IgD-negative memory B cell (primary cell): ENCODE measurements at regions not wholly inside any gene's neighbourhood (a gene's known extent, or its start where the extent isn't known, plus 50 kb on each side); places are given as distances from the start of the nearest gene placed in this dataset.
A peak's percentile ranks its signal among the peaks of the same experiment; 100 is the strongest.
"Not testable (repeated sequence)": the region's sequence is repeated elsewhere in the genome, so short reads cannot be mapped to it uniquely, and the experiment has no call there.

Experiments
- H3K27ac Mint-ChIP-seq, 3 donors: one replicate each; pipeline ENCODE4 v1.8.0; 2020 to 2022; ENCODE audit warnings: mild to moderate bottlenecking in 3 of 3, mixed read lengths in 3 of 3, moderate library complexity in 1 of 3
- H3K27me3 Mint-ChIP-seq: one replicate; pipeline ENCODE4 v1.8.0; 2021; ENCODE audit warnings: mixed read lengths
- H3K36me3 Mint-ChIP-seq: one replicate; pipeline ENCODE4 v1.8.0; 2020; ENCODE audit warnings: mild to moderate bottlenecking, mixed read lengths
- H3K4me1 Mint-ChIP-seq, 3 donors: one replicate each; pipeline ENCODE4 v1.8.0; 2020 to 2022; ENCODE audit warnings: mixed read lengths in 3 of 3, mild to moderate bottlenecking in 1 of 3
- H3K4me3 Mint-ChIP-seq, 4 donors: one replicate each; pipeline ENCODE4 v1.8.0; 2020 to 2022; ENCODE audit warnings: mild to moderate bottlenecking in 4 of 4, mixed read lengths in 4 of 4, moderate library complexity in 3 of 4
- H3K9me3 Mint-ChIP-seq, 3 donors: one replicate each; pipeline ENCODE4 v1.8.0; 2020 to 2021; ENCODE audit warnings: mixed read lengths in 3 of 3, mild to moderate bottlenecking in 1 of 3

GRCh38 chr2:230593765-230594164, 118.9 kb upstream of the CAB39 start:
- H3K4me1 Mint-ChIP-seq: peaks cover 60 to 86% (median 80%) of the 10 kb centered on the region in 3 donors
- no peaks in the 10 kb centered on the region for H3K27me3 Mint-ChIP-seq
- peaks cover 4% of the 10 kb centered on the region for H3K36me3 Mint-ChIP-seq
- H3K4me3 Mint-ChIP-seq: peak overlapping the region in 2 of 4 donors; percentile 19 to 23
- peak overlapping the region in 2 of 3 donors; percentile 31 to 86 for H3K27ac Mint-ChIP-seq
- peaks cover 2 to 10% (median 4%) of the 10 kb centered on the region in 3 donors for H3K9me3 Mint-ChIP-seq

DNA sequence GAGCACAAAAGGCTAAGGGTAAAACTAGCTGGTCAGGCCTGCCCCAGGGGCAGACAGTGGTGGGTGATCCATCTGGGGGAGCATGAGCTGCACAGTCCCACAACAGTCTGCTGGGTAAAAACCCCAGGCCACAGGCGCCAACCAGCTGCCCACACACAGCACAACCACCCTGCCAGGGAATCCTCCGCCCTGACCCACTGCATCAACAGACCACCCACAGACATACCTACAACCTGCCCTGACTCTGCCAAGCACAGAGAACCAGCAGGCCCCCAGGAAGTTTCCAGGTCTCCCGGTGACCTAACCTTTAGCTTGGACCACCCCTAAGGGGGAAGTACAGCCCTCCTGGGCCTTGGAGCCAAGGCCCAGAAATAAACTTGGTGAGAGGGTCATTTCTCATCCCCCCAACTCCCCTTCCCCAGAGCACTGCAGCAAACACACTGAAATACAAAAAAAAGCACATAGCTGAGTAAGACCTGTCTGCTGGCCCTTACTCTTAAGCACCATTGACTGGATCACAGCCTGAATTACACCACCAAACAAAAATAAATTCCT, 118.3 kb upstream of the CAB39 start:
- H3K4me1 Mint-ChIP-seq: peaks cover 56 to 85% (median 78%) of the 10 kb centered on the region in 3 donors
- no peaks in the 10 kb centered on the region for H3K27me3 Mint-ChIP-seq
- peak overlapping the region; percentile 12 to 86 (median 85) for H3K27ac Mint-ChIP-seq
- H3K36me3 Mint-ChIP-seq: peaks cover 4% of the 10 kb centered on the region
- peak overlapping the region in 3 of 4 donors; percentile 18 to 66 (median 23) for H3K4me3 Mint-ChIP-seq
- peaks cover 2 to 10% (median 4%) of the 10 kb centered on the region in 3 donors for H3K9me3 Mint-ChIP-seq

DNA sequence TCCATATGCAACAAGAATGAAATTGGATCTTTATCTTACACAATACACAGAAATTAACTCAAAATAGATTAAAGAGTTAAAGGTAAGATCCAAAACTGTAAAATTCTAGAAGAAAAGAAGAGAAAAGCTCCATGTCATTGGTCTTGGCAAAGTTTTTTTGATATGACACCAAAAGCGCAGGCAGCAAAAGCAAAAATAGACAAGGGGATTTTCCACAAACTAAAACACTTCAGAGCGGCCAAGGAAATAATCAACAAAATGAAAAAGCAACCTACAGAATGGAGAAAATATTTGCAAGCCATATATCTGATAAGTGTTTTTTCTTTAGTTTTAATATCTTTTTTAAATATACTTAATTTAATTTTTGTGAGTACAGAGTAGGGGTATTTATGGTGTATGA, 112.8 kb upstream of the CAB39 start:
- peak overlapping the region; percentile 31 to 99 (median 96) for H3K27ac Mint-ChIP-seq
- peaks cover 62 to 69% (median 66%) of the 10 kb centered on the region in 3 donors for H3K4me1 Mint-ChIP-seq
- H3K4me3 Mint-ChIP-seq: peak overlapping the region in 2 of 4 donors; percentile 59 to 61
- peaks cover 7% of the 10 kb centered on the region for H3K36me3 Mint-ChIP-seq
- H3K27me3 Mint-ChIP-seq: no peaks in the 10 kb centered on the region
- peaks cover 4 to 8% (median 5%) of the 10 kb centered on the region in 3 donors for H3K9me3 Mint-ChIP-seq

GRCh38 chr2:230600285-230600684, 112.4 kb upstream of the CAB39 start:
- peak overlapping the region; percentile 96 to 99 (median 97) for H3K27ac Mint-ChIP-seq
- H3K9me3 Mint-ChIP-seq: peaks cover 8 to 13% (median 8%) of the 10 kb centered on the region in 3 donors
- H3K36me3 Mint-ChIP-seq: peaks cover 9% of the 10 kb centered on the region
- no peaks in the 10 kb centered on the region for H3K27me3 Mint-ChIP-seq
- H3K4me1 Mint-ChIP-seq: peaks cover 63 to 68% (median 68%) of the 10 kb centered on the region in 3 donors
- H3K4me3 Mint-ChIP-seq: peak overlapping the region; percentile 58 to 91 (median 62)

- Mint-ChIP-seq H3K27me3 (no peaks in the 10 kb centered on the region), H3K4me1 (peaks cover 62 to 68% (median 64%) of the 10 kb centered on the region in 3 donors), H3K9me3 (peaks cover 8 to 18% (median 11%) of the 10 kb centered on the region in 3 donors), H3K36me3 (peaks cover 9% of the 10 kb centered on the region), H3K27ac (peak overlapping the region; percentile 96 to 99 (median 97)), H3K4me3 (peak overlapping the region; percentile 58 to 91 (median 73))
These were observed 111.8 kb upstream of the CAB39 start for GRCh38 chr2:230600881-230601280.

DNA sequence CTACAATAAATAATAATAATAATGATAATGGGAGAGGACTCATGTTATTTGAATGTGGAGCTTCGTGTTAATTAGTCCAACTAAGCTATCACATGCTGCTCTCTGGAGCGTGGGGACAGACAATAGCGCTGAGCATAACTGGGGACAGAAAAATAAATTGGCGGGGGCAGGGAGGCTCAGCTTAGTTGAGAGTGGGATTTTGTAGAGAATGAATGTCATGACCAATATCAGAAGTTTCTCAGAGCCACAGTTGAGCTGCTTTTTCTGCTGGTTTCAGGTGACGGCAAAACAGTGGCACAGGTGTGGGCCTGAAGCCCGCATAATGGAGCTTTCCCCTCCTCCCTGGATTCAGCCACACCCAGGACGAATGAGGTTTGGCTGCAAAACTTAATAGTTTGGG, 111.1 kb upstream of the CAB39 start:
- Mint-ChIP-seq H3K9me3 (peaks cover 10 to 19% (median 14%) of the 10 kb centered on the region in 3 donors), H3K4me1 (peaks cover 63 to 69% (median 65%) of the 10 kb centered on the region in 3 donors), H3K27me3 (no peaks in the 10 kb centered on the region), H3K27ac (peak overlapping the region; percentile 94 to 99 (median 96)), H3K36me3 (peaks cover 9% of the 10 kb centered on the region), H3K4me3 (peak overlapping the region in 3 of 4 donors; percentile 61 to 91 (median 85))

DNA sequence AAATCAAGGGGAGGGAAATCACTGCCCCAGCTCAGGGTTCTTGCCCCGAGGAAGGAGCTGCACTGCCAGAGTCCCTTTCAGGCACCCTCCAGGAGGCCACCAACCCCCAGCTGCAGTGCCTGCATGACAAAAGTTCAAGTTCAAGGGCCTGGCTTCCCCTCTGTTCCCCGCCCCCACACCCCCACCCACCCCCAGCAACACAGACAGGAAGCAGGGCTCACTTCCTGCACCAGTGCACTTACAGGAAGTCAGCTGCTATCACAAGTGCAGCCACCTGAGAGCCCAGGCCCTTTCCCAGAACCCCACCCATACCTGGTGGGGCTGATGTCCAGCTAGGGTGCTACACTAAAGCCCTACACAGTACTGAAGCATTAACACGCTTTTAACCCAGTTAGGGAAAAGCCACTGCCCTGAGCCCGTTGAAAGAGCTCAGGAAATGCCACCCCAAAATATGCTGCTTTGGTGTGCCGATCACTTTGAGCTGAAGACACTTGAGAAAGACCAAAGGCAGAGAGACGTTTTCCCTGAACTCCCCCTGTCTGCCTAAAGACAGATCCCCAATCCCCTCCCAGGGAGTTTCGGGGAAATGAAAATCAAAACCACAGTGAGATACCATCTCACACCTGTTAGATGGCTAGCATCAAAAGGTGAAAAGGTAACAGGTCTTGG, 109.9 kb upstream of the CAB39 start:
- H3K27me3 Mint-ChIP-seq: no peaks in the 10 kb centered on the region
- H3K4me1 Mint-ChIP-seq: peaks cover 61 to 69% (median 65%) of the 10 kb centered on the region in 3 donors
- H3K4me3 Mint-ChIP-seq: peak overlapping the region; percentile 69 to 97 (median 84)
- H3K36me3 Mint-ChIP-seq: peaks cover 7% of the 10 kb centered on the region
- H3K27ac Mint-ChIP-seq: peak overlapping the region; percentile 96 to 99 (median 99)
- H3K9me3 Mint-ChIP-seq: peaks cover 14 to 18% (median 16%) of the 10 kb centered on the region in 3 donors

DNA sequence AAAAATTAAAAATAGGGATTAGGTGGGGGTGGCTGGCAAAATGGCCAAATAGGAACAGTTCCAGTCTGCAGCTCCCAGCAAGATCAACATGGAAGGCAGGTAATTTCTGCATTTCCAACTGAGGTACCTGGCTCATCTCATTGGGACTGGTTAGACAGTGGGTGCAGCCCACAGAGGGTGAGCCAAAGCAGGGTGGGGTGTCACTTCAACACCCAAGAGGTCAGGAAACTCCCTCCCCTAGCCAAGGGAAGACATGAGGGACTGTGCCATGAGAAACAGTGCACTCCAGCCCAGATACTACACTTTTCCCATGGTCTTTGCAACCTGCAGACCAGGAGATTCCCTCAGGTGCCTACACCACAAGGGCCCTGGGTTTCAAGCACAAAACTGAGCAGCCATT, 109.3 kb upstream of the CAB39 start:
- Mint-ChIP-seq H3K36me3 (peaks cover 10% of the 10 kb centered on the region), H3K27ac (peak overlapping the region; percentile 96 to 99 (median 99)), H3K4me1 (peaks cover 59 to 67% (median 65%) of the 10 kb centered on the region in 3 donors), H3K9me3 (peaks cover 14 to 17% (median 16%) of the 10 kb centered on the region in 3 donors), H3K4me3 (peak overlapping the region in 3 of 4 donors; percentile 82 to 97 (median 86))
- H3K27me3 Mint-ChIP-seq: not testable (repeated sequence)

GRCh38 chr2:230604158-230604557, 108.5 kb upstream of the CAB39 start:
- Mint-ChIP-seq H3K36me3 (peaks cover 10% of the 10 kb centered on the region), H3K4me1 (peaks cover 60 to 68% (median 68%) of the 10 kb centered on the region in 3 donors), H3K9me3 (peaks cover 14 to 20% (median 18%) of the 10 kb centered on the region in 3 donors), H3K4me3 (peak overlapping the region in 3 of 4 donors; percentile 82 to 97 (median 85)), H3K27ac (peak overlapping the region; percentile 96 to 99 (median 99))
- not testable (repeated sequence) for H3K27me3 Mint-ChIP-seq

GRCh38 chr2:230614040-230614439, 98.6 kb upstream of the CAB39 start:
- H3K4me3 Mint-ChIP-seq: peak overlapping the region in 3 of 4 donors; percentile 33 to 92 (median 65)
- H3K36me3 Mint-ChIP-seq: no peaks in the 10 kb centered on the region
- peak overlapping the region; percentile 53 to 85 (median 65) for H3K27ac Mint-ChIP-seq

DNA sequence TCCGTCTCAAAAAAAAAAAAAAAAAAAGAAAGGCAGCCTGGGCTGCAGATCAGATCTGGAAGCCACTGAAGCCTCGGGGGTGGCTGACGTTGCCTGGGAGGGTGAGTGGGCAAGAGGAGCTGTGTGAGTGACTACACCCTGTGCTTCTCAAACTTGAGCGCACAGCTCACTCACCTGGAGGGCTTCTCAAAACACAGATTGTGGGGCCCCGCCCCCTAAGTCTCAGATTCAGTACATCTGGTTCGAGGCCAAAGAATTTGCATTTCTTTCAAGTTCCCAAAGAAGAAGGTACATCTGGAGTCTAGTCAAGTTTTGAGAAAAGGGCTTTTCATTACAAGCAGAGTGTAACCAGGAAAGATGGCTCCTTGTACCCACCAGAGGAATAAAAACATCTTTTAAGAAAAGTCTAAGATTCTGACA, 97.7 kb upstream of the CAB39 start:
- Mint-ChIP-seq H3K9me3 (no peaks in the 10 kb centered on the region), H3K4me3 (peak overlapping the region; percentile 68 to 92 (median 72)), H3K27me3 (no peaks in the 10 kb centered on the region), H3K4me1 (peaks cover 17 to 30% (median 28%) of the 10 kb centered on the region in 3 donors), H3K36me3 (no peaks in the 10 kb centered on the region), H3K27ac (peak overlapping the region; percentile 65 to 85 (median 78))

More at GRCh38 chr2:230614040-230614439, 98.6 kb upstream of the CAB39 start:
- Mint-ChIP-seq H3K4me1 (peaks cover 23 to 36% (median 34%) of the 10 kb centered on the region in 3 donors), H3K9me3 (peaks cover 2 to 7% (median 4%) of the 10 kb centered on the region in 3 donors), H3K27me3 (no peaks in the 10 kb centered on the region)

GRCh38 chr2:230617256-230617706, 95.4 kb upstream of the CAB39 start:
- not testable (repeated sequence) for H3K27me3 Mint-ChIP-seq, H3K27ac Mint-ChIP-seq, H3K36me3 Mint-ChIP-seq, H3K9me3 Mint-ChIP-seq
- H3K4me1 Mint-ChIP-seq: peaks cover 6 to 16% (median 13%) of the 10 kb centered on the region in 3 donors
- peak overlapping the region in 1 of 4 donors; percentile 45 for H3K4me3 Mint-ChIP-seq

DNA sequence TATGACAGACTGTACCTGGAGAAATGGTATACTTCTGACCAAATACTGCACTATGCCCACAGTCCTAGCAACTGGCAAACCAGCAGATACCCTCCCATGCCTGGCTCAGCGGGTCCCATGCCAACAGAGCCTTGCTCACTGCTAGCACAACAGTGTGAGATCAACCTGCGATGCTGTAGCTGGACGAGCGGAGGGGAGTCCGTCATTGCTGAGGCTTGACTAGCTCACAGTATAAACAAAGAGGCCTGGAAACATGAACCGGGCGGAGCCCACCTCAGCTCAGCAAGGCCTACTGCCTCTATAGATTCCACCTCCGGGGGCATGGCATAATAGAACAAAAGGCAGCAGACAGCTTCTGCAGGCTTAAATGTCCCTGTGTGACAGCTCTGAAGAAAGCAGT, 93.2 kb upstream of the CAB39 start:
- Mint-ChIP-seq H3K27me3 (no peaks in the 10 kb centered on the region), H3K27ac (no peak overlapping the region), H3K36me3 (peaks cover 2% of the 10 kb centered on the region), H3K4me1 (peaks cover 9 to 13% (median 9%) of the 10 kb centered on the region in 3 donors), H3K4me3 (no peak overlapping the region), H3K9me3 (peaks cover 0 to 5% (median 0%) of the 10 kb centered on the region in 3 donors)

DNA sequence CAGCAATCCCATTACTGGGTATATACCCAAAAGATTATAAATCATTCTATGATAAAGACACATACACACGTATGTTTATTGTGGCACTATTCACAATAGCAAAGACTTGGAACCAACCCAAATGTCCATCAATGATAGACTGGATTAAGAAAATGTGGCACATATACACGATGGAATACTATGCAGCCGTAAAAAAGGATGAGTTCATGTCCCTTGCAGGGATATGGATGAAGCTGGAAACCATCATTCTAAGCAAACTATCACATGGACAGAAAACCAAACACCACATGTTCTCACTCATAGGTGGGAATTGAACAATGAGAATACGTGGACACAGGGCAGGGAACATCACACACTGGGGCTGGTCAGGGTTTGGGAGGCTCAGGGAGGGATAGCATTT, 87.4 kb upstream of the CAB39 start:
- not testable (repeated sequence) for H3K27me3 Mint-ChIP-seq, H3K9me3 Mint-ChIP-seq, H3K27ac Mint-ChIP-seq, H3K4me3 Mint-ChIP-seq, H3K36me3 Mint-ChIP-seq, H3K4me1 Mint-ChIP-seq

DNA sequence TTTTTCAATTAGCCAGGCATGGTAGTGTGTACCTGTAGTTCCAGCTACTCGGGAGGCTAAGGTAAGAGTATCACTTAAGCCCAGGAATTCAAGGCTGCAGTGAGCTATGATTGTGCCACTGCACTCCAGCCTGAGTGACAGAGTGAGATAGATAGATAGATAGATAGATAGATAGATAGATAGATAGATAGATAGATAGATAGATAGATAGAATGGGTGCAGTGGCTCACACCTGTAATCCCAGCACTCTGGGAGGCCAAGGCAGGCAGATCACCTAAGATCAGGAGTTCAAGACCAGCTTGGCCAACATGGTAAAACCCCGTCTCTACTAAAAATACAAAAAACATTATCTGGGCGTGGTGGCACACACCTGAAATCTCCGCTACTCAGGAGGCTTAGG, 85.6 kb upstream of the CAB39 start:
- H3K4me1 Mint-ChIP-seq, H3K27me3 Mint-ChIP-seq, H3K9me3 Mint-ChIP-seq, H3K27ac Mint-ChIP-seq, H3K36me3 Mint-ChIP-seq, H3K4me3 Mint-ChIP-seq: not testable (repeated sequence)
